ENCODE measurements at regions not wholly inside any gene's neighbourhood (a gene's known extent, or its start where the extent isn't known, plus 50 kb on each side); places are given as distances from the start of the nearest gene placed in this dataset.

GRCh38 chr2:128815248-128815647 is 496.6 kb upstream of the HS6ST1 start:
- H3K4me1 Mint-ChIP-seq = no peaks in the 10 kb centered on the region
- peaks cover 0 to 5% (median under 1%) of the 10 kb centered on the region in 6 donors for H3K9me3 Mint-ChIP-seq
- H3K27me3 Mint-ChIP-seq (ENCODE audit: low read depth in 3 of 3) = peaks cover 0 to 4% (median 2%) of the 10 kb centered on the region in 3 donors
- no peak for DNase-seq
- no peak overlapping the region for H3K27ac Mint-ChIP-seq
- H3K36me3 Mint-ChIP-seq = no peaks in the 10 kb centered on the region
- no peak overlapping the region for H3K4me3 Mint-ChIP-seq

GRCh38 chr2:128817171-128817570 is 498.5 kb upstream of the HS6ST1 start:
- Mint-ChIP-seq H3K9me3 (no peaks in the 10 kb centered on the region), H3K27ac (no peak overlapping the region), H3K36me3 (no peaks in the 10 kb centered on the region), H3K27me3 (ENCODE audit: low read depth in 3 of 3) (peaks cover 0 to 4% (median 2%) of the 10 kb centered on the region in 3 donors), H3K4me1 (no peaks in the 10 kb centered on the region), H3K4me3 (no peak overlapping the region)
- no peak for DNase-seq

GRCh38 chr2:128817813-128818212 is 499.1 kb upstream of the HS6ST1 start:
- DNase-seq = no peak
- no peaks in the 10 kb centered on the region for H3K9me3 Mint-ChIP-seq
- H3K36me3 Mint-ChIP-seq = no peaks in the 10 kb centered on the region
- no peak overlapping the region for H3K4me3 Mint-ChIP-seq
- no peak overlapping the region for H3K27ac Mint-ChIP-seq
- H3K4me1 Mint-ChIP-seq = no peaks in the 10 kb centered on the region
- H3K27me3 Mint-ChIP-seq (ENCODE audit: low read depth in 3 of 3) = peaks cover 0 to 4% (median 4%) of the 10 kb centered on the region in 3 donors

- Mint-ChIP-seq H3K4me3 (no peak overlapping the region), H3K36me3 (no peaks in the 10 kb centered on the region), H3K27ac (no peak overlapping the region), H3K4me1 (no peaks in the 10 kb centered on the region), H3K9me3 (no peaks in the 10 kb centered on the region), H3K27me3 (ENCODE audit: low read depth in 3 of 3) (peaks cover 0 to 4% (median 3%) of the 10 kb centered on the region in 3 donors)
- no peak for DNase-seq
Measured at GRCh38 chr2:128818248-128818647, 499.6 kb upstream of the HS6ST1 start.

- H3K9me3 Mint-ChIP-seq = no peaks in the 10 kb centered on the region
- H3K27me3 Mint-ChIP-seq (ENCODE audit: low read depth in 3 of 3) = peaks cover 0 to 2% (median 0%) of the 10 kb centered on the region in 3 donors
- no peak overlapping the region for H3K27ac Mint-ChIP-seq
- H3K4me3 Mint-ChIP-seq = no peak overlapping the region
- no peaks in the 10 kb centered on the region for H3K36me3 Mint-ChIP-seq
- no peaks in the 10 kb centered on the region for H3K4me1 Mint-ChIP-seq
- DNase-seq = no peak
Measured at GRCh38 chr2:128818704-128819491, 500.2 kb upstream of the HS6ST1 start.

GRCh38 chr2:128820452-128820851 is 501.8 kb upstream of the HS6ST1 start:
- no peak for DNase-seq
- H3K9me3 Mint-ChIP-seq = peaks cover 0 to 2% (median 0%) of the 10 kb centered on the region in 6 donors
- no peak overlapping the region for H3K27ac Mint-ChIP-seq
- H3K27me3 Mint-ChIP-seq (ENCODE audit: low read depth in 3 of 3) = peaks cover 0 to 2% (median 0%) of the 10 kb centered on the region in 3 donors
- H3K4me3 Mint-ChIP-seq = no peak overlapping the region
- H3K36me3 Mint-ChIP-seq = no peaks in the 10 kb centered on the region
- H3K4me1 Mint-ChIP-seq = no peaks in the 10 kb centered on the region

- Mint-ChIP-seq H3K4me1 (no peaks in the 10 kb centered on the region), H3K27me3 (ENCODE audit: low read depth in 3 of 3) (peaks cover 0 to 2% (median 0%) of the 10 kb centered on the region in 3 donors), H3K4me3 (no peak overlapping the region), H3K9me3 (peaks cover 0 to 2% (median 0%) of the 10 kb centered on the region in 6 donors), H3K27ac (no peak overlapping the region), H3K36me3 (no peaks in the 10 kb centered on the region)
- DNase-seq = no peak
Measured at GRCh38 chr2:128821010-128821409, 502.3 kb upstream of the HS6ST1 start.

GRCh38 chr2:128832946-128833663 is 514.4 kb upstream of the HS6ST1 start:
- Mint-ChIP-seq H3K9me3 (peaks cover 0 to 2% (median 0%) of the 10 kb centered on the region in 6 donors), H3K27me3 (ENCODE audit: low read depth in 3 of 3) (peaks cover 0 to 3% (median 2%) of the 10 kb centered on the region in 3 donors), H3K4me1 (no peaks in the 10 kb centered on the region), H3K27ac (no peak overlapping the region), H3K36me3 (no peaks in the 10 kb centered on the region), H3K4me3 (no peak overlapping the region)
- no peak for DNase-seq

GRCh38 chr2:128833664-128834027 is 515.0 kb upstream of the HS6ST1 start:
- Mint-ChIP-seq H3K36me3 (no peaks in the 10 kb centered on the region), H3K9me3 (peaks cover 0 to 2% (median 0%) of the 10 kb centered on the region in 6 donors), H3K4me3 (no peak overlapping the region), H3K27ac (no peak overlapping the region), H3K4me1 (no peaks in the 10 kb centered on the region), H3K27me3 (ENCODE audit: low read depth in 3 of 3) (peaks cover 0 to 3% (median 2%) of the 10 kb centered on the region in 3 donors)
- DNase-seq = no peak

- H3K4me3 Mint-ChIP-seq = no peak overlapping the region
- no peaks in the 10 kb centered on the region for H3K4me1 Mint-ChIP-seq
- DNase-seq = no peak
- H3K36me3 Mint-ChIP-seq = no peaks in the 10 kb centered on the region
- peaks cover 0 to 3% (median 2%) of the 10 kb centered on the region in 3 donors for H3K27me3 Mint-ChIP-seq (ENCODE audit: low read depth in 3 of 3)
- H3K27ac Mint-ChIP-seq = no peak overlapping the region
- H3K9me3 Mint-ChIP-seq = peaks cover 0 to 2% (median 0%) of the 10 kb centered on the region in 6 donors
Measured at GRCh38 chr2:128834207-128834879, 515.7 kb upstream of the HS6ST1 start.

GRCh38 chr2:128834880-128835252 is 516.2 kb upstream of the HS6ST1 start:
- peaks cover 0 to 3% (median 2%) of the 10 kb centered on the region in 3 donors for H3K27me3 Mint-ChIP-seq (ENCODE audit: low read depth in 3 of 3)
- no peaks in the 10 kb centered on the region for H3K4me1 Mint-ChIP-seq
- H3K36me3 Mint-ChIP-seq = no peaks in the 10 kb centered on the region
- H3K9me3 Mint-ChIP-seq = peaks cover 0 to 2% (median 0%) of the 10 kb centered on the region in 6 donors
- H3K27ac Mint-ChIP-seq = no peak overlapping the region
- no peak overlapping the region for H3K4me3 Mint-ChIP-seq
- no peak for DNase-seq

- Mint-ChIP-seq H3K4me1 (no peaks in the 10 kb centered on the region), H3K9me3 (peaks cover 0 to 2% (median 0%) of the 10 kb centered on the region in 6 donors), H3K27me3 (ENCODE audit: low read depth in 3 of 3) (peaks cover 0 to 3% (median 2%) of the 10 kb centered on the region in 3 donors), H3K27ac (no peak overlapping the region), H3K4me3 (no peak overlapping the region), H3K36me3 (no peaks in the 10 kb centered on the region)
- DNase-seq = no peak
Measured at GRCh38 chr2:128835342-128835855, 516.7 kb upstream of the HS6ST1 start.

- Mint-ChIP-seq H3K4me1 (no peaks in the 10 kb centered on the region), H3K4me3 (no peak overlapping the region), H3K36me3 (no peaks in the 10 kb centered on the region), H3K27me3 (ENCODE audit: low read depth in 3 of 3) (peaks cover 1 to 3% (median 2%) of the 10 kb centered on the region in 3 donors), H3K9me3 (peaks cover 0 to 2% (median 0%) of the 10 kb centered on the region in 6 donors), H3K27ac (no peak overlapping the region)
- DNase-seq = no peak
Measured at GRCh38 chr2:128835974-128836373, 517.3 kb upstream of the HS6ST1 start.
